ENCODE measurements at regions not wholly inside any gene's neighbourhood (a gene's known extent, or its start where the extent isn't known, plus 50 kb on each side); places are given as distances from the start of the nearest gene placed in this dataset.

DNA sequence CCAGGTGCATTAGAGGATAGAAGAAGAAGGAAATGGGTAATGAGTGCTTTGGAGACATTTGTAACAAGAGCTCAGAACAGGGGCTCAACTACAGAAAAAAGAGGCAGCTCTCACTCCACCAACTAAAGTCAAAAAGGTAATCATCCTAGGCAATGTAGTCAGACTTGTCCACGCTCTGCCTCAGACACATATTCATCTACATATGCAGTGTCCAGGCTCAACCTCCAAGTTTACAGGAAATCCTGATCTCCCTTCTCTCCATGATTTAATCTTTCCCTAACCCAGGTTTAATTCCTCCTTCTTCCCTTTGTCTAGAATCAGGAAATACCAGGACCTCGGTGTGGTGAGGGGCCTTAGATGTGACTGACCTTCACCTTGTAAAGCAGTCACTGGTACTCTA lies 65.7 kb upstream of the SELENOP start:
- Mint-ChIP-seq H3K9me3 (no peaks in the 10 kb centered on the region), H3K4me1 (peaks cover 3% of the 10 kb centered on the region), H3K36me3 (ENCODE audit: low read depth) (no peaks in the 10 kb centered on the region), H3K27ac (ENCODE audit: unreplicated experiment) (no peak overlapping the region), H3K4me3 (no peak overlapping the region), H3K27me3 (ENCODE audit: low read depth) (no peaks in the 10 kb centered on the region)
- DNase-seq (ENCODE audit: low read depth, low spot score) = no peak
- TF ChIP-seq, protein P1, sequence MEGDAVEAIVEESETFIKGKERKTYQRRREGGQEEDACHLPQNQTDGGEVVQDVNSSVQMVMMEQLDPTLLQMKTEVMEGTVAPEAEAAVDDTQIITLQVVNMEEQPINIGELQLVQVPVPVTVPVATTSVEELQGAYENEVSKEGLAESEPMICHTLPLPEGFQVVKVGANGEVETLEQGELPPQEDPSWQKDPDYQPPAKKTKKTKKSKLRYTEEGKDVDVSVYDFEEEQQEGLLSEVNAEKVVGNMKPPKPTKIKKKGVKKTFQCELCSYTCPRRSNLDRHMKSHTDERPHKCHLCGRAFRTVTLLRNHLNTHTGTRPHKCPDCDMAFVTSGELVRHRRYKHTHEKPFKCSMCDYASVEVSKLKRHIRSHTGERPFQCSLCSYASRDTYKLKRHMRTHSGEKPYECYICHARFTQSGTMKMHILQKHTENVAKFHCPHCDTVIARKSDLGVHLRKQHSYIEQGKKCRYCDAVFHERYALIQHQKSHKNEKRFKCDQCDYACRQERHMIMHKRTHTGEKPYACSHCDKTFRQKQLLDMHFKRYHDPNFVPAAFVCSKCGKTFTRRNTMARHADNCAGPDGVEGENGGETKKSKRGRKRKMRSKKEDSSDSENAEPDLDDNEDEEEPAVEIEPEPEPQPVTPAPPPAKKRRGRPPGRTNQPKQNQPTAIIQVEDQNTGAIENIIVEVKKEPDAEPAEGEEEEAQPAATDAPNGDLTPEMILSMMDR (conservative IDR thresholded peaks at IDR 0.05) = no peak

DNA sequence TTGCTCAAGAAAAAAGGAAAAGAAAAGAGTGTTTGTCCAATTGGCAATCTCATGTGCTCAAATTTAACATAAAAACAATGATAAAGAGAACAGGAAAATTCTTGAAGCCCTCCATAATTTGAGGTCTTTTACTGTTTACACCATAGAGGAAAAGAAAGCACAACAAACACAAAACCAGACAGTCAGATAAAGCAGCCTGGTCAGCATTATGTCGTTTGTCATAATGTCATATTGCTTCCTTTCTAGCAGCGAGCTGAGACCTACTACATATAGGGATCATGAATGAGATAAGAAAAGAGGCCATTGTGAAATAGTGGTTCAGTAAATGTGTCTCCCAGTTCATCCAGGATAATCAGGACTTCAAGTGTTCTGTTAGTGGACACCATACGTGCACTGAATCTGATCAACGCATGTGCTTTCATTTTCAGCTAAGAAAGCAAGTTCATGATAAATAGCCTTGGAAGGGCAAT lies 64.7 kb upstream of the SELENOP start:
- TF ChIP-seq, protein P1 (conservative IDR thresholded peaks at IDR 0.05) = no peak
- no peaks in the 10 kb centered on the region for H3K36me3 Mint-ChIP-seq (ENCODE audit: low read depth)
- H3K27me3 Mint-ChIP-seq (ENCODE audit: low read depth) = no peaks in the 10 kb centered on the region
- DNase-seq (ENCODE audit: low read depth, low spot score) = no peak
- H3K4me3 Mint-ChIP-seq = no peak overlapping the region
- H3K9me3 Mint-ChIP-seq = no peaks in the 10 kb centered on the region
- no peak overlapping the region for H3K27ac Mint-ChIP-seq (ENCODE audit: unreplicated experiment)
- H3K4me1 Mint-ChIP-seq = peaks cover 3% of the 10 kb centered on the region

DNA sequence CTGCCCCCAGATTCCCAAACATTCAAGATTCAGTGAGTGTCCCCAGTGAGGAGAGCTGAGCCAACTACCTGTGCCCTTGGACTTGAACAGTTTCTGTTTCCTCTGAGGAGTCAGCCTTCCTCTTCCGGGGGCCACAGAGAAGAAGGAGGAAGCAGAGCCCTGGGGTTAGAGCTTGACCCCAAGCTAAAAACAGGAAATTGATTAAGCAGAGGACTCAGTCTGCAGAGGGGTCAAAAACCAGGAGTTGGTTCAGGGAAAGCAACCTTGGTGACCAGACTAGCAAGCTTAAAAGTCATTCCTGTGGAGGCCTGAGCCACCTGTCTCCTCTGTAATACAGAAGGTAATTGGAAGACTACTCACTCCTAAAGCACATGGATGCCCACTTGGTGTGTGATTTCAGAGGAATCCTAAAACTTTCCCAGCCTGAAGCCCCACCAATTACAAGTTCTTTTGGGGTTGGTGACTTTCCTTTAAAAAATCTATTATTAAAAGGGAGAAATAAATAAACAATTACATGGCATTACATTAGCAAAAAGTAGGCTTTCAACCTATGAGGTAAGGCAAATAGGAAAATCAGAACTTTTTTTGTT lies 64.2 kb upstream of the SELENOP start:
- H3K9me3 Mint-ChIP-seq = no peaks in the 10 kb centered on the region
- TF ChIP-seq, protein P1 (conservative IDR thresholded peaks at IDR 0.05) = no peak
- no peak overlapping the region for H3K4me3 Mint-ChIP-seq
- H3K27me3 Mint-ChIP-seq (ENCODE audit: low read depth) = no peaks in the 10 kb centered on the region
- no peaks in the 10 kb centered on the region for H3K36me3 Mint-ChIP-seq (ENCODE audit: low read depth)
- no peak overlapping the region for H3K27ac Mint-ChIP-seq (ENCODE audit: unreplicated experiment)
- peaks cover 3% of the 10 kb centered on the region for H3K4me1 Mint-ChIP-seq
- no peak for DNase-seq (ENCODE audit: low read depth, low spot score)

DNA sequence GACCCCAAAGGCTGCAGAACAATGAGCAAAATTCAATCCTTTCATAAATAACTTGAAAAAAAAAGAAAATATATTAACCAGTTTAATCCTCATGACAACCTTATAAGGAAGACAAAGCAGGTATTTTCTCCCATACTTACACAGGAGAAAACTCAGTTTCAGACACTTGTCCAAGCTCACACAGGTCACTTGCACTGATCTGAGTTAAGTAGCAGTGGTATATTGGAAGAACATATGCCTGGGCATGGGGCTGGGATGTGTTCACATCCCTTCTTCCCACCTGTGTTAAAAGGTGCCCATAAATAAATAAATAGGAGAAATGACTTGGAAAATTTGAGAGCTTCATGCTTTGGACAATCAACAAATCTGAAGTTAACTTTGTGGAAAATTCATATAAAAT lies 63.5 kb upstream of the SELENOP start:
- Mint-ChIP-seq H3K4me3 (no peak overlapping the region), H3K27ac (ENCODE audit: unreplicated experiment) (no peak overlapping the region), H3K27me3 (ENCODE audit: low read depth) (no peaks in the 10 kb centered on the region), H3K36me3 (ENCODE audit: low read depth) (no peaks in the 10 kb centered on the region), H3K9me3 (no peaks in the 10 kb centered on the region), H3K4me1 (peaks cover 3% of the 10 kb centered on the region)
- TF ChIP-seq, protein P1 (conservative IDR thresholded peaks at IDR 0.05) = no peak
- no peak for DNase-seq (ENCODE audit: low read depth, low spot score)

DNA sequence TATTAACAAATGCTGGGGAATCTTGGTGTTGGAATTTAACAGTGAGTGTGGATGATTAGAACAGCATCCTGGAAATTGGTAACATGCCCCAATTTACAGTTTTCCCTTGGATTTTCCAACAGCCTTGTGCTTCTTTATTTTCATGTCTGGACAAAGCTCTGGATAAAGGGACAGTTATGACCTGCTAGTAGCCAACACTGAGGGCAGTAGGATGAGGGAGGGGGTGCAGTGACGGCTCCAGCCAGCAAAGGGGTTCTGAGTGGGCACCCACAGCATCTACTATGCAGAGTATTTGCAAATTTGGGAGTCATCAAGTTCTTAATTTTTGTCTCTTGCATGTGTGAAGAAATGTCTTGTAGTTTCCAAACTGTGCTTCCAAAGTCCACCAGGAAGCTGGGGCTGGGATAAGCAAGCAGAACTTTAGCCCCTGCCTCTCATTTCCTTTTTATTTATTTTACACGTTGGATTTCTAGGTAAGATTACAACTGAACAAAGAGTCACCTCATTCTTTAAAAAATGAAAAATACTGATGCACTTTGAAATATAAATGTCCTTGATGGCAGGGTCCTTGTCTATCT lies 63.0 kb upstream of the SELENOP start:
- TF ChIP-seq, protein P1 (conservative IDR thresholded peaks at IDR 0.05) = no peak
- no peaks in the 10 kb centered on the region for H3K36me3 Mint-ChIP-seq (ENCODE audit: low read depth)
- H3K4me3 Mint-ChIP-seq = no peak overlapping the region
- no peaks in the 10 kb centered on the region for H3K9me3 Mint-ChIP-seq
- no peak overlapping the region for H3K27ac Mint-ChIP-seq (ENCODE audit: unreplicated experiment)
- peaks cover 3% of the 10 kb centered on the region for H3K4me1 Mint-ChIP-seq
- DNase-seq (ENCODE audit: low read depth, low spot score) = no peak
- no peaks in the 10 kb centered on the region for H3K27me3 Mint-ChIP-seq (ENCODE audit: low read depth)

Data from neural crest cell (in vitro differentiated cells).